Glutamatergic neuron (in vitro differentiated cells): ENCODE measurements at regions not wholly inside any gene's neighbourhood (a gene's known extent, or its start where the extent isn't known, plus 50 kb on each side); places are given as distances from the start of the nearest gene placed in this dataset.

ENCODE experiments used
- DNase-seq: peaks from one replicate; pipeline ENCODE4 v3.0.0; 2022
- H3K27ac Mint-ChIP-seq: one replicate; pipeline ENCODE4 v1.8.0; 2020; ENCODE audit warnings: mild to moderate bottlenecking, mixed read lengths, inconsistent platforms; ENCODE audit not compliant: unreplicated experiment
- H3K27me3 Mint-ChIP-seq: one replicate; pipeline ENCODE4 v1.8.0; 2020; ENCODE audit warnings: mild to moderate bottlenecking, moderate library complexity, mixed read lengths, inconsistent platforms; ENCODE audit not compliant: unreplicated experiment
- H3K36me3 Mint-ChIP-seq: one replicate; pipeline ENCODE4 v1.8.0; 2020; ENCODE audit warnings: mild to moderate bottlenecking, mixed read lengths, inconsistent platforms; ENCODE audit not compliant: unreplicated experiment
- H3K4me1 Mint-ChIP-seq: one replicate; pipeline ENCODE4 v1.8.0; 2020; ENCODE audit warnings: mild to moderate bottlenecking, low read depth, mixed read lengths, inconsistent platforms; ENCODE audit not compliant: unreplicated experiment
- H3K4me3 Mint-ChIP-seq: one replicate; pipeline ENCODE4 v1.8.0; 2020; ENCODE audit warnings: mild to moderate bottlenecking, mixed read lengths, inconsistent platforms; ENCODE audit not compliant: unreplicated experiment
- H3K9me3 Mint-ChIP-seq: one replicate; pipeline ENCODE4 v1.8.0; 2020; ENCODE audit warnings: mild to moderate bottlenecking, moderate library complexity, mixed read lengths, inconsistent platforms; ENCODE audit not compliant: unreplicated experiment
- CTCF ChIP-seq: fragments of 200-600 bp; sonication (generic); IDR thresholded peaks from one replicate; pipeline ENCODE4 v1.5.0; 2021; ENCODE audit not compliant: partially characterized antibody, unreplicated experiment

DNA sequence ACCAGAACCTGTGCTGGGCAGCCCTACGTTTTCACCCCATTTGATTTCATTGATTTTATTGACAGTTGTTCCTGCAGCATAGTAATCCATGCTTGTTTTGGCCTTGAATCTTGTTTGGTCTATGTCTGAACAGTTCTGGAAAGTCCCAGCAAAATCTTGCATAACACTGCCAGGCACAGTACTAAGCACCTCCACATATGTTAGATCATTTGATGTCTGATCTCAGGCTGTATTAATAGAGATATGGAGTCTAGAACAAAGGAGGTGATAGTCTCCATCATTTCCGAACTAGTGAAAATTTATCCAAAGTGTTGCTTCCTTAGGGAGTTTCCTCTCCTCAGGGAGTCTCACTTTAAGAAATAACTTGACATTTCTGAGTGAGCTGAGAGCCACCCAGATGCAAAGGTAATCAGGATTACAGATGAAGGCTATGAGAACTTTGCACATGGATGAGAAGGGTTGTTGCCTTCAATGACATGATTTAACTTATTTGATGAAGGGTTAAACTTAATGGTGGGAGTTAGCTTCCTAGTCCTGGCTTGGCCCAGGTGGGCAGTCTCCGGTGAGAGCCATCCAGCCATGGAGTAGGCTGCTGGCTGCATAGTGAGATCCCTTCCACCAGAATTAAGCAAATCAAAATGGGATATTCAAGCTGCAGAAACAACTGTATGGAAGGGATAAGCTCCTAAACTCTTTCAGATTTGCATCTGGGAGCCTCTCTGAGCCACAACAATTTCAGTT is 173.8 kb upstream of the MVB12B start:
- peaks cover 18% of the 10 kb centered on the region for H3K4me1 Mint-ChIP-seq
- H3K4me3 Mint-ChIP-seq, result no peak overlapping the region
- DNase-seq, result no peak
- TF ChIP-seq CTCF, result no peak
- peaks cover 9% of the 10 kb centered on the region for H3K9me3 Mint-ChIP-seq
- peaks cover 5% of the 10 kb centered on the region for H3K36me3 Mint-ChIP-seq
- peaks cover 14% of the 10 kb centered on the region for H3K27me3 Mint-ChIP-seq
- H3K27ac Mint-ChIP-seq, result no peak overlapping the region

GRCh38 chr9:126153382-126153781 is 173.2 kb upstream of the MVB12B start:
- no peak overlapping the region for H3K27ac Mint-ChIP-seq
- peaks cover 16% of the 10 kb centered on the region for H3K4me1 Mint-ChIP-seq
- no peak for TF ChIP-seq CTCF
- DNase-seq, result no peak
- peaks cover 11% of the 10 kb centered on the region for H3K27me3 Mint-ChIP-seq
- H3K36me3 Mint-ChIP-seq, result peaks cover 5% of the 10 kb centered on the region
- H3K4me3 Mint-ChIP-seq, result no peak overlapping the region
- peaks cover 7% of the 10 kb centered on the region for H3K9me3 Mint-ChIP-seq

DNA sequence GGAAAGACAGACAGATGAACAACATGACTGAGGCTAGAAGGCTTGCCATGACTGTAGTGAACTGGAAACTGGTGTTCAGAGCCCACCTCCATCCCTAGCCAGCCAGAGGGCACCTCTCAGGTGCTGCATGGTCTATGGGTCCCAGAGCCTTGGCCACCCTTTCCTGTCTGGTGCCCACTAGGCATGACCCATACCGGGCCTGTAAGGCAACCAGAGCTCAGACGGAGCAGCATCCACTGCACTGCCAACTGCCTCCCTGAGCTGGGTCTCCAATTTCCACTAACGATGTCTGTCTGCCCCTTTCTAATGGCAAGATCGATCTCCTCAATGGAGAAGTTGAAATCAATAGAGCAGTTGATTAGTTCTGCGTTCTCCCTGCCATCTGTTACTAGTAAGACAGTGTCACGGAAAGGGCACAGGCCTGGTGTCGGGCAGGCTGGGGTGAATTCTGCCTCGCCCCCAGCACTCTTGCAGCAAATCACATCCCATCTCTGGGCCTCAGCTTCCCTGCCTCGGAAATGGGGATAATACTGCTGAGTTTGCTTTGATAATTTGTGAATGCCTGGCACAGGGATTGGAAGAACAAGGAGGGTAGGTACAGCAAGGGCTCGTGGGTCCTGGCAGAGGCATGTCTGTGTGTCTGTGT is 172.3 kb upstream of the MVB12B start:
- H3K4me1 Mint-ChIP-seq, result peaks cover 16% of the 10 kb centered on the region
- TF ChIP-seq CTCF, result no peak
- H3K27me3 Mint-ChIP-seq, result peaks cover 12% of the 10 kb centered on the region
- H3K9me3 Mint-ChIP-seq, result peaks cover 7% of the 10 kb centered on the region
- H3K27ac Mint-ChIP-seq, result peak overlapping the region; percentile 75
- peaks cover 5% of the 10 kb centered on the region for H3K36me3 Mint-ChIP-seq
- DNase-seq, result no peak
- H3K4me3 Mint-ChIP-seq, result no peak overlapping the region

DNA sequence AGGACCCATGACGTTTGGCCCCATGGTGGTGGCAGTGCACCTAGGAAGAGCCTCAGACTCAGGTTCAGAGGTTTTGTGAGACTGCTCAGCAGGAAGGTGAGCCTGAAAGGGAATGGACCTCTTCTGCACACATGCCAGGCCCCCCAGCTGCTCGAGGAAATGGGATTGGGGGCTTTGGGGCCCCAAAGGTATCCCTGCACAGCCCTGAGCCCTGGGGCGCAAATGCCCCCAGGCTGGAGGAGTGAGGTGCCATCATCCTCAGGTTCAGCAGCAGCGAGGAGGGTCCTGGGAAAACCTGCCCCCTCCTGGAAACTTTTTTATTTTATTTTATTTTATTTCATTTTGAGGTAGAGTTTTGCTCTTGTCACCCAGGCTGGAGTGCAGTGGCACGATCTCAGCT is 171.8 kb upstream of the MVB12B start:
- DNase-seq, result no peak
- Mint-ChIP-seq H3K27me3 (peaks cover 12% of the 10 kb centered on the region), H3K27ac (no peak overlapping the region), H3K9me3 (peaks cover 7% of the 10 kb centered on the region), H3K36me3 (peaks cover 5% of the 10 kb centered on the region), H3K4me1 (peaks cover 16% of the 10 kb centered on the region), H3K4me3 (no peak overlapping the region)
- TF ChIP-seq CTCF, result no peak
